KMS-11 (cell line): ENCODE measurements at regions not wholly inside any gene's neighbourhood (a gene's known extent, or its start where the extent isn't known, plus 50 kb on each side); places are given as distances from the start of the nearest gene placed in this dataset.

Experiments
- H2AFZ ChIP-seq: fragments of 200-600 bp; sonication (generic); 2 replicates; pipeline ENCODE4 v1.6.1; 2016; ENCODE audit warnings: antibody characterized with exemption, mixed run types, low read depth
- H3K27ac ChIP-seq: fragments of 200-600 bp; sonication (generic); 2 replicates; pipeline ENCODE4 v1.6.1; 2016; ENCODE audit warnings: mild to moderate bottlenecking, mixed run types
- H3K27me3 ChIP-seq: fragments of 200-600 bp; sonication (generic); 2 replicates; pipeline ENCODE4 v1.6.1; 2017; ENCODE audit warnings: mild to moderate bottlenecking, low read depth, mixed run types, moderate library complexity; ENCODE audit not compliant: insufficient read depth
- H3K36me3 ChIP-seq: fragments of 200-600 bp; sonication (generic); 2 replicates; pipeline ENCODE4 v1.6.1; 2017; ENCODE audit warnings: mild to moderate bottlenecking, mixed run types; ENCODE audit not compliant: insufficient read depth
- H3K4me1 ChIP-seq: fragments of 200-600 bp; sonication (generic); 2 replicates; pipeline ENCODE4 v1.6.1; 2016; ENCODE audit warnings: mild to moderate bottlenecking, low read depth, mixed run types; ENCODE audit not compliant: poor library complexity, severe bottlenecking
- H3K4me2 ChIP-seq: fragments of 200-600 bp; sonication (generic); 2 replicates; pipeline ENCODE4 v1.7.0; 2016; ENCODE audit warnings: mild to moderate bottlenecking, mixed run types
- H3K4me3 ChIP-seq: fragments of 200-600 bp; sonication (generic); IDR thresholded peaks from 2 replicates; pipeline ENCODE4 v1.6.1; 2017; ENCODE audit warnings: low read depth, low read length, mixed read lengths; ENCODE audit not compliant: insufficient read depth
- H3K79me2 ChIP-seq: fragments of 200-600 bp; sonication (generic); 2 replicates; pipeline ENCODE4 v1.6.1; 2016; ENCODE audit warnings: low read depth, mixed run types; ENCODE audit not compliant: insufficient read depth
- H3K9ac ChIP-seq: fragments of 200-600 bp; sonication (generic); 2 replicates; pipeline ENCODE4 v1.6.1; 2016; ENCODE audit warnings: mild to moderate bottlenecking, mixed run types
- H4K20me1 ChIP-seq: fragments of 200-600 bp; sonication (generic); 2 replicates; pipeline ENCODE4 v1.6.1; 2016; ENCODE audit warnings: mild to moderate bottlenecking, mixed run types; ENCODE audit not compliant: insufficient read depth
- TF ChIP-seq, protein P1 (sequence below): fragments of 200-600 bp; sonication (generic); conservative IDR thresholded peaks from 2 replicates; pipeline ENCODE4 v1.6.1; 2017; ENCODE audit warnings: low read depth, mild to moderate bottlenecking, antibody characterized with exemption, low read length, moderate library complexity, mixed read lengths

DNA sequence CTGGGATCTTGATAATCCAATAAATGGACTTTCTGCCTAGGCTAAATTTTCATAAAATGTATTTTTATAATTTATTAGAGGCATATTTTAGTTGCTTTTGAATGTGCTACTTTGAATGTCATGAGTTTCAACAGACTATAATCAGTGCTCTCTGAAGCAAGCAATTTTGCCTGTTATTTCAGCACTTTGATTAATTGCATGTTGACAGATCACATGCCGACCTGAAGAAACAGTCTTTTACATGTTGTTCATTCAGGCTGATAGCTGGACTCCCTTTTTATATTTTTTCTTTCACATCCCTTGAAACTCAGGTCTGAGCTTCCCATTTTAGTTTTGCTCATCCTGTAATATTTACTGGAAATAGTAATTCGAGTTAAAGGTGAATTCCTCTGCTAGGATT lies 341.0 kb downstream of the NAP1L3 start:
- Histone ChIP-seq H3K4me1 (no peaks in the 10 kb centered on the region), H3K27me3 (no peaks in the 10 kb centered on the region), H3K36me3 (no peaks in the 10 kb centered on the region), H4K20me1 (no peaks in the 10 kb centered on the region), H3K4me2 (no peak overlapping the region), H3K9ac (no peak overlapping the region), H3K79me2 (no peaks in the 10 kb centered on the region), H3K4me3 (no peak overlapping the region), H2AFZ (no peak overlapping the region), H3K27ac (no peak overlapping the region)
- TF ChIP-seq, protein P1, sequence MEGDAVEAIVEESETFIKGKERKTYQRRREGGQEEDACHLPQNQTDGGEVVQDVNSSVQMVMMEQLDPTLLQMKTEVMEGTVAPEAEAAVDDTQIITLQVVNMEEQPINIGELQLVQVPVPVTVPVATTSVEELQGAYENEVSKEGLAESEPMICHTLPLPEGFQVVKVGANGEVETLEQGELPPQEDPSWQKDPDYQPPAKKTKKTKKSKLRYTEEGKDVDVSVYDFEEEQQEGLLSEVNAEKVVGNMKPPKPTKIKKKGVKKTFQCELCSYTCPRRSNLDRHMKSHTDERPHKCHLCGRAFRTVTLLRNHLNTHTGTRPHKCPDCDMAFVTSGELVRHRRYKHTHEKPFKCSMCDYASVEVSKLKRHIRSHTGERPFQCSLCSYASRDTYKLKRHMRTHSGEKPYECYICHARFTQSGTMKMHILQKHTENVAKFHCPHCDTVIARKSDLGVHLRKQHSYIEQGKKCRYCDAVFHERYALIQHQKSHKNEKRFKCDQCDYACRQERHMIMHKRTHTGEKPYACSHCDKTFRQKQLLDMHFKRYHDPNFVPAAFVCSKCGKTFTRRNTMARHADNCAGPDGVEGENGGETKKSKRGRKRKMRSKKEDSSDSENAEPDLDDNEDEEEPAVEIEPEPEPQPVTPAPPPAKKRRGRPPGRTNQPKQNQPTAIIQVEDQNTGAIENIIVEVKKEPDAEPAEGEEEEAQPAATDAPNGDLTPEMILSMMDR: no peak

DNA sequence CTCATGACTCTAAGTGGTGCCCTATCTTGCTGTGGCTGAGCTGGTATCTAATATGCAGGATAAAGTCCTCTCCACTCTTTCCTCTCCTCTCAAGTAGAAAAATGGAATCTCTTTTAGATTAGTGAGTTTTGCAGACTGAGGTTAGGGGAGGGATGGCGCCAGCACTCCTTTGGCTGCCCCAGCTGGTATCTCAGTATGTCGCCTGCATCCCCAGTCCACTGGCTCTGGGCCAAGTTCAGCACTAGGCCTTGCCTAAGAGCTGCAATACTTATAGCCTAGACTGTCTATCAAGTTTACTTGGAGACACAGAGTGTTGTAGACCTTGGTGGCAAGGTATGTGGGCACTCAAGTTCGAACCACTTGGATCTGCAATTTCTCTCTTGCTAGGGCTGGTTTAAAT lies 351.3 kb downstream of the NAP1L3 start:
- no peaks in the 10 kb centered on the region for H3K79me2 ChIP-seq
- no peak overlapping the region for H3K9ac ChIP-seq
- no peaks in the 10 kb centered on the region for H3K4me1 ChIP-seq
- H2AFZ ChIP-seq: no peak overlapping the region
- H3K4me3 ChIP-seq: no peak overlapping the region
- no peaks in the 10 kb centered on the region for H4K20me1 ChIP-seq
- no peak overlapping the region for H3K27ac ChIP-seq
- no peaks in the 10 kb centered on the region for H3K36me3 ChIP-seq
- no peaks in the 10 kb centered on the region for H3K27me3 ChIP-seq
- TF ChIP-seq, protein P1: no peak
- H3K4me2 ChIP-seq: no peak overlapping the region

GRCh38 chrX:93319609-93320008 lies 353.8 kb downstream of the NAP1L3 start:
- no peak overlapping the region for H3K4me2 ChIP-seq
- no peaks in the 10 kb centered on the region for H3K79me2 ChIP-seq
- H3K4me3 ChIP-seq: no peak overlapping the region
- H3K9ac ChIP-seq: no peak overlapping the region
- TF ChIP-seq, protein P1: no peak
- no peaks in the 10 kb centered on the region for H3K4me1 ChIP-seq
- H3K27ac ChIP-seq: no peak overlapping the region
- H3K36me3 ChIP-seq: no peaks in the 10 kb centered on the region
- H3K27me3 ChIP-seq: no peaks in the 10 kb centered on the region
- H2AFZ ChIP-seq: no peak overlapping the region
- no peaks in the 10 kb centered on the region for H4K20me1 ChIP-seq
